GM18507 (cell line): ENCODE measurements at regions not wholly inside any gene's neighbourhood (a gene's known extent, or its start where the extent isn't known, plus 50 kb on each side); places are given as distances from the start of the nearest gene placed in this dataset.
"Not testable (repeated sequence)": the region's sequence is repeated elsewhere in the genome, so short reads cannot be mapped to it uniquely, and the experiment has no call there.

Source experiments
- DNase-seq: peaks from one replicate; pipeline ENCODE4 v3.0.0; 2011; ENCODE audit warnings: low read depth; ENCODE audit not compliant: insufficient read length; ENCODE audit errors: extremely low spot score
- FAIRE-seq: peaks from 2 replicates; lab custom pipeline; 2011; peaks lifted over from hg19 to GRCh38; lab: Jason Lieb, UNC

GRCh38 chr13:63337921-63338320 lies 1922.3 kb upstream of the PCDH20 start:
- FAIRE-seq, result no peak
- no peak for DNase-seq

- FAIRE-seq (no peak), DNase-seq (no peak)
These were observed 1921.4 kb upstream of the PCDH20 start for GRCh38 chr13:63337041-63337440.

- FAIRE-seq (no peak), DNase-seq (no peak)
These were observed 1920.9 kb upstream of the PCDH20 start for GRCh38 chr13:63336549-63336948.

GRCh38 chr13:63327584-63327983 lies 1911.9 kb upstream of the PCDH20 start:
- FAIRE-seq, result no peak
- DNase-seq, result no peak

- FAIRE-seq, result no peak
These were observed 1907.8 kb upstream of the PCDH20 start for GRCh38 chr13:63323441-63323840.

GRCh38 chr13:63311587-63311986 lies 1895.9 kb upstream of the PCDH20 start:
- FAIRE-seq (no peak), DNase-seq (no peak)

More at GRCh38 chr13:63323441-63323840, 1907.8 kb upstream of the PCDH20 start:
- DNase-seq, result no peak

GRCh38 chr13:63308549-63309165 lies 1893.0 kb upstream of the PCDH20 start:
- no peak for FAIRE-seq
- no peak for DNase-seq

- DNase-seq (no peak), FAIRE-seq (no peak)
These were observed 1891.6 kb upstream of the PCDH20 start for GRCh38 chr13:63307228-63307627.

GRCh38 chr13:63305641-63306133 lies 1890.0 kb upstream of the PCDH20 start:
- no peak for FAIRE-seq
- no peak for DNase-seq

GRCh38 chr13:63304497-63304896 lies 1888.8 kb upstream of the PCDH20 start:
- FAIRE-seq (no peak), DNase-seq (no peak)

GRCh38 chr13:63299866-63300394 lies 1884.3 kb upstream of the PCDH20 start:
- no peak for FAIRE-seq
- DNase-seq, result no peak

- DNase-seq (no peak), FAIRE-seq (no peak)
These were observed 1881.5 kb upstream of the PCDH20 start for GRCh38 chr13:63297163-63297562.

GRCh38 chr13:63291701-63292100 lies 1876.1 kb upstream of the PCDH20 start:
- no peak for DNase-seq
- FAIRE-seq, result no peak

GRCh38 chr13:63288576-63288975 lies 1872.9 kb upstream of the PCDH20 start:
- FAIRE-seq, result no peak
- no peak for DNase-seq

GRCh38 chr13:63287926-63288325 lies 1872.3 kb upstream of the PCDH20 start:
- no peak for FAIRE-seq
- DNase-seq, result no peak

- FAIRE-seq (no peak), DNase-seq (no peak)
These were observed 1869.8 kb upstream of the PCDH20 start for GRCh38 chr13:63285426-63285825.

- FAIRE-seq (no peak), DNase-seq (no peak)
These were observed 1863.5 kb upstream of the PCDH20 start for GRCh38 chr13:63279136-63279535.

- DNase-seq (no peak), FAIRE-seq (no peak)
These were observed 1859.1 kb upstream of the PCDH20 start for GRCh38 chr13:63274772-63275171.

GRCh38 chr13:63249411-63250187 lies 1834.0 kb upstream of the PCDH20 start:
- no peak for FAIRE-seq

GRCh38 chr13:63236667-63237396 lies 1821.2 kb upstream of the PCDH20 start:
- DNase-seq, result not testable (repeated sequence)

More at GRCh38 chr13:63249411-63250187, 1834.0 kb upstream of the PCDH20 start:
- DNase-seq, result no peak

More at GRCh38 chr13:63236667-63237396, 1821.2 kb upstream of the PCDH20 start:
- FAIRE-seq, result not testable (repeated sequence)
